ENCODE measurements at regions not wholly inside any gene's neighbourhood (a gene's known extent, or its start where the extent isn't known, plus 50 kb on each side); places are given as distances from the start of the nearest gene placed in this dataset.

GRCh38 chr18:45136381-45137086, 455.8 kb downstream of the SETBP1 start:
- TF ChIP-seq RAD21 (IDR thresholded peaks at IDR 0.05; ENCODE audit: insufficient read depth, low read depth, low read length) (no peak), CTCF (IDR thresholded peaks at IDR 0.05 in 2 of 3, conservative IDR thresholded peaks at IDR 0.05 in 1 of 3; ENCODE audit: control insufficient read depth in 2 of 3, extremely low read depth in 1 of 3, insufficient read depth in 1 of 3, low read depth in 3 of 3, low read length in 3 of 3) (no peak), LARP7 (IDR thresholded peaks at IDR 0.05) (no peak), STAT3 (IDR thresholded peaks at IDR 0.05; ENCODE audit: low read depth, low read length) (no peak)

Measured in GM12878 (cell line).